ENCODE measurements at regions not wholly inside any gene's neighbourhood (a gene's known extent, or its start where the extent isn't known, plus 50 kb on each side); places are given as distances from the start of the nearest gene placed in this dataset.
"Not testable (repeated sequence)": the region's sequence is repeated elsewhere in the genome, so short reads cannot be mapped to it uniquely, and the experiment has no call there.

DNA sequence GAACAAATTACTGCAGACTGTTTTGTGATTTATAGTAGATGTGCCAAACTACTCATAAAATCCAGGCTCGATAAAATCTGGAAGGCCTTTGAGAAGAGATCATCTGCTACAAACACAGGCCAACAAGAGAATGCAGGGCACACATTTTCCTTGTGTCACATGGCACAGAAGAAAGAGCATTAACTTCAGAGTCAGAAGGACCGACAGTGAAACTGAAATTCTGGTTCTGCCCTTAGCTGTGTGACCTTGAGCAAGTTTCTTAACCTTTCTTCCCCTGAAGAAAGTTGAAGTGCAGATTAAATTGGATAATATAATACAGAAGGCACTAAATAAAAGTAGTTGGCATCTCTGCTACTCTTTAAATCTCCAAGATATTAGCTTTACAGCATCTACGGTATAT lies 338.4 kb upstream of the IRAK1BP1 start:
- no peak overlapping the region for H3K4me3 ChIP-seq (ENCODE audit: low read length)
- TF ChIP-seq, protein P1, sequence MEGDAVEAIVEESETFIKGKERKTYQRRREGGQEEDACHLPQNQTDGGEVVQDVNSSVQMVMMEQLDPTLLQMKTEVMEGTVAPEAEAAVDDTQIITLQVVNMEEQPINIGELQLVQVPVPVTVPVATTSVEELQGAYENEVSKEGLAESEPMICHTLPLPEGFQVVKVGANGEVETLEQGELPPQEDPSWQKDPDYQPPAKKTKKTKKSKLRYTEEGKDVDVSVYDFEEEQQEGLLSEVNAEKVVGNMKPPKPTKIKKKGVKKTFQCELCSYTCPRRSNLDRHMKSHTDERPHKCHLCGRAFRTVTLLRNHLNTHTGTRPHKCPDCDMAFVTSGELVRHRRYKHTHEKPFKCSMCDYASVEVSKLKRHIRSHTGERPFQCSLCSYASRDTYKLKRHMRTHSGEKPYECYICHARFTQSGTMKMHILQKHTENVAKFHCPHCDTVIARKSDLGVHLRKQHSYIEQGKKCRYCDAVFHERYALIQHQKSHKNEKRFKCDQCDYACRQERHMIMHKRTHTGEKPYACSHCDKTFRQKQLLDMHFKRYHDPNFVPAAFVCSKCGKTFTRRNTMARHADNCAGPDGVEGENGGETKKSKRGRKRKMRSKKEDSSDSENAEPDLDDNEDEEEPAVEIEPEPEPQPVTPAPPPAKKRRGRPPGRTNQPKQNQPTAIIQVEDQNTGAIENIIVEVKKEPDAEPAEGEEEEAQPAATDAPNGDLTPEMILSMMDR (conservative IDR thresholded peaks at IDR 0.05; ENCODE audit: low read depth, low read length) = no peak
- no peak for DNase-seq (ENCODE audit: low read depth)

GRCh38 chr6:78530208-78530607 lies 337.1 kb upstream of the IRAK1BP1 start:
- DNase-seq (ENCODE audit: low read depth) = no peak
- no peak overlapping the region for H3K4me3 ChIP-seq (ENCODE audit: low read length)
- TF ChIP-seq, protein P1 (conservative IDR thresholded peaks at IDR 0.05; ENCODE audit: low read depth, low read length) = no peak

GRCh38 chr6:78533426-78533825 lies 333.9 kb upstream of the IRAK1BP1 start:
- DNase-seq (ENCODE audit: low read depth) = no peak
- H3K4me3 ChIP-seq (ENCODE audit: low read length) = no peak overlapping the region
- TF ChIP-seq, protein P1 (conservative IDR thresholded peaks at IDR 0.05; ENCODE audit: low read depth, low read length) = no peak

- TF ChIP-seq, protein P1 (conservative IDR thresholded peaks at IDR 0.05; ENCODE audit: low read depth, low read length) = no peak
- no peak overlapping the region for H3K4me3 ChIP-seq (ENCODE audit: low read length)
- no peak for DNase-seq (ENCODE audit: low read depth)
These were observed 333.5 kb upstream of the IRAK1BP1 start for GRCh38 chr6:78533876-78534275.

DNA sequence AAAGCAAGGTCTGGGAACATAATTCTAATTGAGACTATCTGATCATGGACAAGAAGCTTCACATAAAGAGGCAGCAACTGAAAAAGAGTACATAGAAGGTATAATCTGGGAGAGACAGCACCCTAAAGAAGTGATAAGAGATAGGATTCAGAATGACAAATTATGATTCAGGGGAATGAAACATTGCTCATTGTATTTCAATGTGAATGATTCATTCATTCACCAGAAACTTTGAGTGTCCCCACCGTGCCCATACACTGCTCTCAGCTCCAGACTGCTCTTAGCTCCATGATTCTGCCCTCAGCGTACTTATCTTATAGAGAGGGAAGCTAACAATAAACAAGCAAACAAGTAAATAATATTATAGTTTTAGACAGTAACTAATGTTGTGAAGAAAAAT lies 329.3 kb upstream of the IRAK1BP1 start:
- no peak overlapping the region for H3K4me3 ChIP-seq (ENCODE audit: low read length)
- TF ChIP-seq, protein P1 (conservative IDR thresholded peaks at IDR 0.05; ENCODE audit: low read depth, low read length) = no peak
- no peak for DNase-seq (ENCODE audit: low read depth)

DNA sequence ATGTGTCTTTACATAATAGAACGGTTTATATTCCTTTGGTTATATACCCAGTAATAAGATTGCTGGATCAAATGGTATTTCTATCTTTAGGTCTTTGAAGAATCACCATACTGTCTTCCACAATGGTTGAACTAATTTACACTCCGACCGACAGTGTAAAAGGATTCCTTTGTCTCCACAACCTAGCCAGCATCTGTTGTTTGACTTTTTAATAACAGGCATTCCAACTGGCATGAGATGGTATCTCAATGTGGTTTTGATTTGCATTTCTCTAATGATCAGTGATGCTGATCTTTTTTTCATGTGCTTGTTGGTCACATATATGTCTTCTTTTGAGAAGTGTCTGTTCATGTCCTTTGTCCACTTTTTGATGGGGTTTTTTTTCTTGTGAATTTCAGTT lies 319.7 kb upstream of the IRAK1BP1 start:
- not testable (repeated sequence) for DNase-seq (ENCODE audit: low read depth); H3K4me3 ChIP-seq (ENCODE audit: low read length)

- TF ChIP-seq, protein P1 (conservative IDR thresholded peaks at IDR 0.05; ENCODE audit: low read depth, low read length) = no peak
- H3K4me3 ChIP-seq (ENCODE audit: low read length) = no peak overlapping the region
These were observed 316.0 kb upstream of the IRAK1BP1 start for GRCh38 chr6:78551361-78551760.

DNA sequence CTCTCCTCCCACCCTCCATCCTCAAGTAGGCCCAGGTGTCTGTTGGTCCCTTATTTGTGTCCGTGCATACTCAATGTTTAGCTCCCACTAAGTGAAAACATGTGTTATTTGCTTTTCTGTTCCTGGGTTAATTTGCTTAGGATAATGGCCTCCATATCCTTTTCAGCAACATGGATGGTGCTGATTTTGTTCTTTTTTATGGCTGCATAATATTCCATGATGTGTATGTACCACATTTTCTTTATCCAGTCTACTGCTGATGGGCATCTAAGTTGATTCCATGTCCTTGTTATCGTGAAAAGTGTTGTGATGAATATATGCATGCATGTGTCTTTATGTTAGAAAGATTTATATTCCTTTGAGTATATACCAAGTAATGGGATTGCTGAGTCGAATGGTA lies 314.9 kb upstream of the IRAK1BP1 start:
- no peak for DNase-seq (ENCODE audit: low read depth)
- no peak overlapping the region for H3K4me3 ChIP-seq (ENCODE audit: low read length)
- TF ChIP-seq, protein P1 (conservative IDR thresholded peaks at IDR 0.05; ENCODE audit: low read depth, low read length) = no peak

More at GRCh38 chr6:78551361-78551760, 316.0 kb upstream of the IRAK1BP1 start:
- no peak for DNase-seq (ENCODE audit: low read depth)

Measured in retinal pigment epithelial cell (primary cell).